ENCODE measurements at regions not wholly inside any gene's neighbourhood (a gene's known extent, or its start where the extent isn't known, plus 50 kb on each side); places are given as distances from the start of the nearest gene placed in this dataset.

DNA sequence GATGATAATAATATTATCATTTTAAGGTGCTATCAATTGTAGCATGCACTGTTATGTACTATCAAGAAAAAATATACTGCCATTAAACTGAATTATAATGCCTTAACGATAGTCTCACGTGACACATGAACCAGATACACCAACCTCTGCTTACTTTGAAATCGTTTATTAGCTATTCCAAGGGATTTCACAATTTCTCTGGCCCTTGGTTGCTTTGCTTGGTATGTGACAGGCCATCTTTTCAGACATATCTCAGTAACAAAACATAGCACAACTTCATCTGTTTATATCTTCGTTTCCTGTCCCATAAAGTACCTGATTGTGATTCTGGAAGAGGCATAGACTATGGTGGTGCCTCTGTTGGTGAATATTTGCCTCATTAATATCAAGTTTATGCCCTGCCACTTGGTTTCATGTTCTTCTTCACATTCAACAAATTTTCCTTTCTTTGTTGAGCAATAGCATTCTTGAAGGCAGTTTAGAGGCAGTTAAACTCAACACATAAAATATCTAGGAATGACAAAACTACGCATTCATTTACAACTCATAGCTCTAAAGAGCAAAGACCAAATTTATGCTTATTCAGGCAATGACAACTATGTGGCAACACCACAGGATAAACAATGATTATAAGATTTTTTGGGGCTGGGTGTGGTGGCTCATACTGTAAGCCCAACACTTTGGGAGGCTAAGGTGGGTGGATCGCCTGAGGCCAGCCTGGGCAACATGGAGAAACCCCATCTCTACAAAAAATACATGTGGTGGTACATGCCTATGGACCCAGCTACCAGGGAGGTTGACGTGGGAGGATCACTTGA, 84.3 kb downstream of the MCFD2 start:
- no peak for DNase-seq (ENCODE audit: low read depth)

DNA sequence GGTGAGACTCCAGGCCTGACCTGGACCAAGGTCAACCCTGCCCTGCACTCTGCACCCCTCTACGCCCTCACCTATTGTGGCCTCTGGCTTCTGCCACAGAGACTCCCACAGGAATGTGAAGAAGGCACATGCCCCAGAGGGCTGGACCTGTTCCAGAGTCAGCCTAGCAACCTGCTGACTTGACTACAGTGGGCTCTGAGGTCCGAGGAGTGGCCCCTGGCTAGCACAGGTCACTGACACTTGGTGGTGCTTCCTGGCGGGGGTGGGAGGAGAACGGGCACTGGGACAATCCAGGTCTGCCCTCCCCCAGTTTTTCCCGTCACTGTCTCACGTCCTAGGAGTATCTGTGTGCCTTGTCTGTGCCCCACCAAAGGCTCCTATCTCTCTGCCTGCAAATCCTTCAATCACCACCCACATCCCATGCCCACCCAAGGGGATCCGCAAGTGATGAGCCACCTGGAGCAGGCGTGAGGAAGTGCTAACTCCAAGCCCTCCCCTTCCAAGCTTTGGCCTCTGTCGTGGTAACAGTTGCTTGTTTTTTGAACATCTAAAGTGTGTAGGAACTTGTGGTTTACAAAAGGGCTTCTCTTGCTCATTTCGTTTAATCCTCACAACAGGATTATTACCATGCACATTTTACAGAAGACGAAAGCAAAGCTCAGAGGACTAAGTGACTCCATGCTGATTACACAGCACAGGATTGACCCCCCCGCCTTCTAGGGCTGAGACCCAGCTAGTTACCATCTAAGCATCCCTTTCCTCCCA, 86.2 kb downstream of the MCFD2 start:
- no peak for DNase-seq (ENCODE audit: low read depth)

DNA sequence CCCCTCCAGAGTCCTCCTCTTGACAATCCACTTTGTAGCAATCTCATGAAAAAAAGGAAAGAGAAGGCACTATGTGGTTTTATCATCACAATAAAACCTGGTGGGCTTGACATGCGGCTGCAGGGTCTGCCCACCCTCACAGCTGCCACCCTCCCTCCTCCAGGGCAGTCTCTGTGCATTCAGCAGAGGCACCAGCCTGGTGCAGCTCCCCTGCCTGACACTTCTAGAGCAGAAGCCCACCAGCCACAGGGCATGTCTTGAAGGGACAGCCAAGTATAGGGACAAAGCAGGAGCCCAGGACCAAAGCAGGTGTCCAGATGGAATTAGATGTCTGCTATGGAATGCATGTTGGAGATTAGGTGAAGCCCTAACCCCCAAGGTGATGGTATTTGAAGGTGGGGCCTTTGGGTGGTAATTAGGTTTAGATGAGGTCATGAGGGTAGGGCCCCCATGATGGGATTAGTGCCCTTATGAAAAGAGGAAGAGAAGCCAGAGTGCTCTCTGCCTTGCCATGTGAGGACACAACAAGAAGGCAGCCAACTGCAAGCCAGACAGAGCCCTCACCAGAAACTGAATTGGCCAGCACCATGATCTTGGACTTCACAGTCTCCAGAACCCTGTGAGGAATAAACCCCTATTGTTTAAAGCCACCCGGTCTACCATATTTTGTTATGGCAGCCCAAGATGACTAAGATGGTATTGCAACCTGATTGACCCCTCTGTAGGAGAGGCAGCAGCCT, 86.9 kb downstream of the MCFD2 start:
- no peak for DNase-seq (ENCODE audit: low read depth)

- no peak for DNase-seq (ENCODE audit: low read depth)
Measured at GRCh38 chr2:46828135-46828438, 87.5 kb downstream of the MCFD2 start.

DNA sequence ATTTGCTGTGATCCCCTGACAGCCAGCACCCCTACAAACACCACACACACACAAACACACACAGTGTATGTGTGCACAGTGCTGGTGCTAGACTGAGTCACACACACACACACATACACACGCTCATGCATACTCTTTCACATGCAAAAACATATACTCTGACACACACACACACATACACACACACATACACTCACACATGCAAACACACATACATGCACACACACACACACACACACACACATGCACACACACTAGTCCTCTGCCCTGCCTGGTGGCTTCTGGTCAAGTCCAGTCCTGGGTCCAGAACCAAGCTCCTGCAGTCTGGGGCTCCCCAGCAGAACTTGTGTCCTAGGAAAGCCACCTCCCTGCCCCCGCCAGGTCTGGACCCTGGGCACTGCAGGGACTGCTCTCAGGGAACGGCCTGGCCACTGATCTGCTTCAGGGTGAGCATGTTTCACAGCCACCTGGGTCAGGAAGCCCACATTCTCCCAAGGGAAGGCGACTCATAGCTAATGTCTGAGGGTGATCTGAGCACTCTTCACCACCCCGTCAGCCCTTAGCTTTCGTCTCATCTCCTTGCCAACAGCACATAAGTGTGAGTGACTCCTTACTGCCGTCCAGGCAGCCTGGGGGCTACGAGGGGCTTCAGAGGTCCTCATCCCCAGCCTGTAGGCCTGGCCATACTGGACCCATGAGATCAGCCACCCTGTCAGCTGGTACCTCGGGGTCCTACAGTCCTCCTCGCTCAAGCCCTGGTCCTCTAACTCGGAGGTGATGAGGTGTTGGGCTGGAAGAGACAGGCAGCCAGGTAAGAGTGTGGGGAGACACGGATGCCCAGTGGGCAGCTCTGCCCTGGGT, 88.1 kb downstream of the MCFD2 start:
- DNase-seq (ENCODE audit: low read depth) = peak; percentile 63

DNA sequence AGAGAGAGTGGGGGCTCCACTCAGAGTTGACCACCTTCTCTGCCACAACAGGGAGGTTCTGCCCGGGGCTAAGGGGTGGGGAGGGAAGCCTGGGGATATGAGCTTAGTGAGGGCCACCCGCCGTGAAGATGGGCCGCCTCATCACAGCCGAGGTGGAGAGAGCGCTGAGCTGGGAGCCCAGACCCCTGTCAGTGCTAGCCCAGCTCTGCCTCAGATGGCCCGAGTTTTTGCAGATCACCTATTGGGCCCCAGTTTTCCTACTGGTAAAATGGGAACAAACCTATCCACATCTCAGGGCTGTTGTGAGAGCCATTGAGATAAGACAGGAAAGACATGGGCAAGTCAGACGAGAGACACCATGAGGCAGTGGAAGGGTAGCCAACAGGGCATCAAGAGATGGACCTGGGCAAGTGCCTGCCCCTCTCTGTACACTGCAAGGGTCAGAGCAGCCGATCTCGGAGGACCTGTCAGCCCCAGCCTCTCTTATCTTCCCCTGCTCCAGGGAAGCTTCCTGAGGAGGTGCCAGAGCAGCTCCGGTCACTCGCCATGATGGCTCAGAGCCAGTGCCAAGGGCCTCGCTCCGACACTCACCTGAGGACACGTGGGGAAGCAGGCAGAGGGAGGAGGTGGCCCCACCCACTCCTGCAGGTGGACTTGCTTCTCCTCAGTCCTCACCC, 88.9 kb downstream of the MCFD2 start:
- no peak for DNase-seq (ENCODE audit: low read depth)

- DNase-seq (ENCODE audit: low read depth) = peak; percentile 69
Measured at GRCh38 chr2:46825939-46826568, 89.6 kb downstream of the MCFD2 start.

DNA sequence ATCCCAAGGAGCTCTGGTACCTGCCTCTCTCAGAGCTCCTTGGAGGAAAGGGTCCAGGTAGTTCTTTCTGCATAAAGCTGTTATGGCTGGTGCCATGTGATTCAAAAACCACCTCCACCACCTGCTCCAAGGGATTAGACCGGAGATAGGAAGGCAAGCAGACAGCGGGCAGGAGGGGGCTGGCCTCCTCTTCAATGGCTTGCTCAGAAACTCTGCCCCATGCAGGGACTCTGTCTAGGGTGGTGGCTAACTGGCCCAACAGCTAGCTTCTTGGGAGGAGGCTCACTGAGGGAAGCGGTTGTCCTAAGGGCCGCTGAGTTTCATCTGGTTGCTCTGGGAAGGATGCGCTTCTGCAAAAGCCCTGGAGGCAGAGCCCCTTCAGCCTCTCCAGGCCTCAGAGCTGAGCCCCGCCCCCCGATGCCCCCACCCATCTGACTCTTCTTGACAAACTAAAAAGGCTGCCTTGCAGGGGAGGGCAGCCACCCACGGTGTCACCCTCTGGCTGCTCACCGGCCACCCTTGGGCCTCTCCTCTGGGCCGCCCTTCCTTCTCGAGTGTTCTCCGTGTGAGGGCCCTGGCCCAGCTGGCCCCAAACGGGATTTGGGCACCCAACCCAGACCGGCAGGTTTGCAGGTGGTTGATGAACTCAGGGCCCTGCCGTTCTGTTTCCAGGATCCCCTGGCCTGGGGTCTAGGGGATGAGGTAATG, 90.2 kb downstream of the MCFD2 start:
- DNase-seq (ENCODE audit: low read depth) = no peak

- no peak for DNase-seq (ENCODE audit: low read depth)
Measured at GRCh38 chr2:46824611-46825010, 91.0 kb downstream of the MCFD2 start.

- no peak for DNase-seq (ENCODE audit: low read depth)
Measured at GRCh38 chr2:46821600-46821999, 94.0 kb downstream of the MCFD2 start.

DNA sequence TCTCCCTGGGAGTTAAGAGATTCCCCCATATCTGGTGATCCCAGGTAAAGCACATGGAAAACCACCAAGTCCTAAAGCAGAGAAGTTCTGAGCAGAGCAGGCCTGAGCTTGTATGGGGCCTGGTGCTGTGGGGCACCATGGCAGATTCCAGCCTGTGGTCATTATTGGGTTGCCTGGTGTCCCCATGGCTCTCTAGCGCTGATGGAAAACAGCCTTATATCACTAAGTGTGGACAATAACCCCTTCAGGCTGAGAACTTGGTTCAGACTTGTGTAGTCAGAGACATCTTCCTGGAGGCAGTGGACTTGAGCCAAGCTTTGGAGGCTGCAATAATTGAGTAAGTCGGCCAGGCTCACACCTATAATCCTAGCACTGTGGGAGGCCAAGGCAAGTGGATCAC, 96.8 kb downstream of the MCFD2 start:
- DNase-seq (ENCODE audit: low read depth) = no peak

DNA sequence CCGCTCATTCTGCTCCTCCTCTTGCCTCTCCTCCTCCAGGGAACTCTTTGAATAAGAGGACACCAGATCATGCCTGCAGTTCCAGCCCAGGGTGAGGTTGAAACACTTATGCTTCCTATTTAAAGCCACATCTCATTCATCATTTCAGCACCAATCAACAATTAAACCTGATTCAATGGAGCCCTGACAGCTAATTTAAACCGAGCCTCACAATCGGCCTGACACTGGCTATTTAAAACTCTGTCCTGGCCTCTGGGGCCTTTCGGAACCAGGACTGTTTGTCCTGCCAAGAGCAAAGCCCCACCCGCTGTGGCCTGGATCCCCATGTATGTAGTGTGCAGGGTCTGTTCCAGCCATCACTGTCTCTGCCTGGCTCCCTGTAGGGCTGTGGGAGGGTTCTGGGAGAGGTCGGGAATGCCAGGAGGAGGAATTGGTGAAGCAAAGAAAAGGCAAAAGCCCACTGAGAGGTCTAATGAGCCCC, 97.4 kb downstream of the MCFD2 start:
- no peak for DNase-seq (ENCODE audit: low read depth)

DNA sequence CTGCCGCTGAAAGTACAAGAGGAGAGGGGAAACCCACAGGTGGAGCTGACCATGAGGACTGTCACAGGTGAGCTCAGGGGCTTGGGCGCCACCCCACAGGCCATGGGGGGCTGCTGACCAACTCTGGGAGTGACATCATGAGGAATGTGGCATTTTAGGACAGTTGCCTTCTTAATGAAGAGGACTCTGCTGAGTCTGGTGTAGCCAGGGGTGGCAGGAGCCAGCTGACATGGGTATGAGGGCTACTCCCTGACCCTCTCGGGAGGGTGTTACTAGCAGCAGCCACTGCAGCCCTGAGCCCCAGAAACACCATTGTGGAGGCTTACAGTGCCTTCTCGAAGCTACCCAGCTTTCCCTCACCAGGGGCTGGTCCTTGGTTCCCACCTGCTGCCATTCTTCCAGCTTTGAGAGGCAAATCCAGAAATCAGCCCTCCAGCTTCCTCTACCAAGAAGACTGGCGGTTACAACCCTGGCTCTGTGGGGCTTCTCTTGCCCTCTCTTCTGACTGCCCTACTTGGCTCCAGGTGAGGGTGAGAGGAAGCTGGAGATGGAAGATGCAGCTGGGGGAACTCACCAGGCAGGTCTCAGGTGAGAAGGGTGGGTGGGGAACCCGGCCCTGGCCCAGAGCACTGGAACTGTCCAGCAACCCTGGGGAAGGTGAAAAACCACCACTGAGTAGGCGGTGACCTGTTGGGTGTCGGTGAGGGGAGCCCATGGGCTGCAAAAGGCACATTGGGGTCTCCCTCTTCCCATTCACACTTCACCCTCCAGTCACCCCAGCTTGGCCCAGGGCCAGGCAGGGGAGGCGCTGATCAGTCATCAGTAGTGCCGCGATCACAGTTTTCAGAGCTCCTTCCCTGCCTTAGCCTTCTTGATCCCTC, 98.5 kb downstream of the MCFD2 start:
- no peak for DNase-seq (ENCODE audit: low read depth)

DNA sequence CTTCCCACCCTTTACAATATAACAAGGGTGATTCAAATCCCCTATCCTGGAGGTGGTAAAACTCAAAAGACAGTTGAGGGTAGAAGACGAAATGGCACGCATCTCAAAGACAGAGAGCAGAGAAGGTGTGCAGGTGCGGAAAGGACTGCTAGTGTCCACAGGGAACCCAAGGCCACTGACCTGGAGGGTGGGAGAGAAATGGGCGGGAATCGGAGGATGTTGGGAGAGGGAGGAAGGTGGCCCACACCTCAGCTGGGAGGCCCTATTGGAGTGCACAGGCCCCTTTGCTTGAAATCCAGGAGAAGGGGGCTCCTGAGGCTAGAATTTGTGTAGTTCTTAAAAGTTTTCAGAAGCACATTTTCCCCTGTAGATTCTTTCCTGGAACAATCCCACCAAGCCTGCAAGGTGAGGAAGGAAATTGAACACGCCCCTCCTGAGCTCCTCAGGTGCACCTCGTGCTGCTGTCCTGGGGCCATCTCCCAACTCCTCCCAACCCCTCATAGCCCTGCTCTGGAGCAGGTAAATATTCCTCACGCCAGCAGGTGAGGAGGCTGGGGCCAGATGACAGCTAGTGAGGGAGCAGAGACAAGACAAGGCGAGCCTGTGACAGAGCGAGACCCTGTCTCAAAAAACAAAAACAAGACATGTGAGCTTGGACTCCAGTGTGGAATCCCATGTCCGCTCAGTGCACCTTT, 99.3 kb downstream of the MCFD2 start:
- DNase-seq (ENCODE audit: low read depth) = no peak

GRCh38 chr2:46815121-46815802, 100.3 kb downstream of the MCFD2 start:
- no peak for DNase-seq (ENCODE audit: low read depth)

GRCh38 chr2:46814160-46814961, 101.2 kb downstream of the MCFD2 start:
- no peak for DNase-seq (ENCODE audit: low read depth)

GRCh38 chr2:46813680-46814079, 101.9 kb downstream of the MCFD2 start:
- DNase-seq (ENCODE audit: low read depth) = no peak

Data from Daoy (cell line).